CD4-positive, alpha-beta T cell treated with Interferon gamma for 1 hour (primary cell): ENCODE measurements at regions not wholly inside any gene's neighbourhood (a gene's known extent, or its start where the extent isn't known, plus 50 kb on each side); places are given as distances from the start of the nearest gene placed in this dataset.
"Not testable (repeated sequence)": the region's sequence is repeated elsewhere in the genome, so short reads cannot be mapped to it uniquely, and the experiment has no call there.

Source experiments
- DNase-seq: peaks from one replicate; pipeline ENCODE4 v3.0.0-alpha.2; 2020

DNA sequence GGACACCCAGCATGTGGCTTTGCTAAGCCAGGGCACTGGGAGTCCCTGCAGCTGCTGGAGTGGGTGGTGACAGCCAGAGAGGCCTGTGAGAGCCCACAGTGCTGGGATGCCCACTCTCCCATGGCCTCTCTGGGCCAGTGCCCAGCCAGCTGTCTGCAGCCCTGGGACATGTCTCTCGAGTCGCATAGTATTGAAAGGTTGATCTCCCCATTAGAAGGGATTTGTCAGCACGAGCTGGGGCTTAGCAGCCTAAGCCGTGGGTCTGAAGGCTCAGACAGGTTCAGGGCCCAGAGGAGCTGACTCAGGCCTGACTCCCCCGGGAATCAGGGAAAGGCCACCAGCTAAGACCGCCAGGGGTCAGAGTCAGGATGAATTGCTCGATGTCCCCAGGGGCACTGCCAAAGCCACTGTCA is 53.5 kb downstream of the FOXD2 start:
- DNase-seq: no peak

DNA sequence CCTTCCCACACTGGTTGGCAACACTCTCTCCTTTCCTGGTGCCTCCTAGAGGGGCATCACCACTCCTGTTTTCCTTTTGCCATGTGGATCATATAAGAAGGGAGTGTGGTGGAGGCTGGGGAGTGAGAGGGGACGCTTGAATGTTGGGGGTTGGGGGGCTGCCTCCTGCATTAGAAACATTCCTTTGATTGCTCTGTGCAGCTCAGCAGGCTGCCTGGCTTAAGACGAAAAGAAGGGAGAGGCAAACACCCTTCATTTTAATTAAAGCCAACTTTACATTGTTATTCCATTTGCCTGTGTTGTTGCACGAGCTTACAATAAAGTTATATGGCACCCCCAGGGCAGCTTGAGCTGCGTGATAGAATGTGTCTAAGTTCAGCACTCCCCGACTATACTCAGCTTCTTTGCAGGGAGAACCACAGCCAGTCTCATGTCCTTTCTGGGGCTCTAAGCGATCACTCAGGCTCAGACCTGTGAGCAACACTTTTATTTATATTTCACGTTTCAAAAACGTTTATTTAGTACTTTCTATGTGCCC is 57.4 kb downstream of the FOXD2 start:
- no peak for DNase-seq

DNA sequence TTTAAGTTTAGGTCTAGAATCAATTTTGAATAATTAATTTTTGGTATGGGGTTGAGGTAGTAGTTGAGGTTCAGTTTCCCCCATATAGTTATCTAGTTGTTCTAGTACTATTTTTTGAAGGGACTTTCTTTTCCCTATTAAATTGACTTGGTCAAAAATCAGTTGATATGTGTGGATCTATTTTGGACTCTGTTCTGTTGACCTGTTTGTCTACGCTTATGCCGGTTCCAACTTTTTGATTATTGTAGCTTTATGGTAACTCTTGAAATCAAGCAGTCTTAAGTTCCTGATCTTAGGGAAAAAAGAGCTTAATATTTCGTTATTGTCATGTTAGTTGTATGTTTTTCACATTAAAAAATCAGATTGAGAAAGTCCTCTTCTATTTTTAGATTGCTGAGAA is 60.7 kb downstream of the FOXD2 start:
- DNase-seq: no peak

DNA sequence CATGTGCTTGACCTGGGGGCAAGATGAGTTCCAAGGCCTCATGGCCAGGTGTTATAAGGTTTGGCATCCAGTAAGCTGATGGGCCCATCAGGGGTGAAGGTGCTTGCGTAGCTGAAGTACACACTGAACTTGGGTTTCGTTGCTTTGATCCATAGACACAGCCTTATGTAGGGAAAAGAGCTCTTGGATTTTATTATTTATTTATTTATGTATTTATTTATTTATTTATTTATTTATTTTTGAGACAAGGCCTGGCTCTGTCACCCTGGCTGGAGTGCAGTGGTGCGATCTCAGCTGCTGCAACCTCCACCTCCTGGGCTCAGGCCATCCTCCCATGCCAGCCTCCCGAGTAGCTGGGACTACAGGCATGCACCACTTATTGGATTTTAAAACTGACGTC is 63.2 kb downstream of the FOXD2 start:
- no peak for DNase-seq

DNA sequence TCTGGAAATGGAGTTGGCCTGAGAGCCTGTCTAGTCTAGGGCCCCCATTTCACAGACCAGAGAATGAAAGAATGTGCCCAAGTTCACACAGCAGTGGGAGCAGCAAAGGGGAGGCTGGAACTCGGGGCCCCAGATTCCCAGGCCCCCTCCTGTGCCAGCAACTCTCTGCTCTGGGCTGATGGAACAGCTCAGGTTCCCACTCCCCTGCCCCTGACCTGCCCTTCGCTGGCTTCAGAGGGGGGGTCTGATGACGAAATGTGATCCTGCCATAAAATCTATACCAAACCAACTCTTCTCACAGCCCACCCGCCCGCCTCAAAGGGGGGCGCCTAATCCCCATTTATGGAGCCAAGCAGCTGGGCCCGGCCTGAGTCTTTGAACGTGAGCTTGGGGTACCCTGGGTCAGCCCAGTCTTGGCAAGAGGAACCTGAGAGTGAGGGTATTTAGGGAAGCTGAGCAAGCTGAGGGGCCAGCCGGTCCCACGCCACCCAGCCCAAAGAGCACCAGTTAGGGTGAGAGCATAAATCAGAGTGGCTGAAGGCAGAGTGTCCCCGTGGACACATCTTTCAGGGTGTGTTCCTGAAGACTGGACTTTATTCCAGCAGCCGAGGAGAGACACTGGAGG is 65.0 kb downstream of the FOXD2 start:
- DNase-seq: no peak

DNA sequence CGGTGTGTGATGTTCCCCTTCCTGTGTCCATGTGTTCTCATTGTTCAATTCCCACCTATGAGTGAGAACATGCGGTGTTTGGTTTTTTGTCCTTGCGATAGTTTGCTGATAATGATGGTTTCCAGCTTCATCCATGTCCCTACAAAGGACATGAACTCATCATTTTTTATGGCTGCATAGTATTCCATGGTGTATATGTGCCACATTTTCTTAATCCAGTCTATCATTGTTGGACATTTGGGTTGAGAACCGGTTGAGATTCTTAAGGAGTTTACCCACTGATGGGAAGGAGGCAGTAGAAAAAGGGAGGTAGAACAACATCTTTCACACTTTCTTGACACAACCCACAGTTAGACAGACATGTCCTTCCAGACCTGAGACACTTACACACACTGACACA is 67.0 kb downstream of the FOXD2 start:
- not testable (repeated sequence) for DNase-seq

DNA sequence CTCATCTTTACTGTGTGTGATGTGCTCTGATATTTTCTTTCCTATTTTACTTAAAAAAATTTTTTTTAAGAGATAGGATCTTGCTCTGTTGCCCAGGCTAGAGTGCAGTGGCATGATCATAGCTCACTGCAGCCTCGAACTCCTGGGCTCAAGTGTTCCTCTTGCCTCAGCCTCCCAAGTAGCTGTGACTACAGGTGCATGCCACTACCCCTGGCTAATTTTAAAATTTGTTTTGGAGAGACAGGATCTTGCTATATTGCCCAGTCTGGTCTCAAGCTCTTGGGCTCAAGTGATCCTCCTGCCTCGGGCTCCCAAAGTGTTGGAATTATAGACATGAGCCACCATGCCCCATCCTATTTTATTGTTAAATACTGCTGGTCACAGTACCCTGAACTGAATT is 67.4 kb downstream of the FOXD2 start:
- DNase-seq: no peak

DNA sequence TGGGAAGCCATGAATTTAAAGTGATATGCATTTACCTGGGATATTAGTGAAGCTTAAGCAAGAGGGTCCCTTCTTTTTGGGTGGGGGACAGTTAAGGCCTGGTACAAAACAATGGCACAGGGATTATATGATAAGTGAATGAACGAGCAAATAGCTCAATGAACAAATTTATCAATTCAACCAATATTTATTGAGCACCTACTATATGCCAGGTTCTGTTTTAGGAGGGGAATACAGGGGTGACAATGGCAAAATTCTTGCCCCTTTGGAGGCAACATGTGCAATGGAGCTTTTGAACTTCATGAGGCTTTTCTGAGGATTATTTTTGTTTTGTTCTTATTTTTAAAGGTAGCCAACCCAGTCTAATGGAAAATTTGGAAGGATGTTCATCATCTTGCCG is 68.2 kb downstream of the FOXD2 start:
- no peak for DNase-seq

DNA sequence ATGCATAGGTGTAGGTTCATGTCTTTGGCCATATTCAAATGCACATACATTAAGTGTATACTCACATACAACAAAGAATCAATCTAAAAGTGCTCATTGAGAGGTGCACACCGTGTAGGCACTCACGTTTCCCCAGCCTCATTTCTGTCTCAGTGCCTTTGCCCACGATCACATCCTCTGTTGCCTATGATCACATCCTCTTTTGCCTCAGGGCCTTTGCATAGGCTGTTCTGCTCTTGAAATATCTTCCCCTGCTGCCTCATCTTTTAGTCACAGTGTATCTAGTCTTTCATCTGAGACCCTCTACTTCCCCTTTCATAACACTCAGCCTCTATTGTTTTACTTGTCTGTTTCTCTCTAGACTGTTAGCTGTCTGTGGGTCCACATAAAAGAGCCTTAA is 69.3 kb downstream of the FOXD2 start:
- DNase-seq: no peak

DNA sequence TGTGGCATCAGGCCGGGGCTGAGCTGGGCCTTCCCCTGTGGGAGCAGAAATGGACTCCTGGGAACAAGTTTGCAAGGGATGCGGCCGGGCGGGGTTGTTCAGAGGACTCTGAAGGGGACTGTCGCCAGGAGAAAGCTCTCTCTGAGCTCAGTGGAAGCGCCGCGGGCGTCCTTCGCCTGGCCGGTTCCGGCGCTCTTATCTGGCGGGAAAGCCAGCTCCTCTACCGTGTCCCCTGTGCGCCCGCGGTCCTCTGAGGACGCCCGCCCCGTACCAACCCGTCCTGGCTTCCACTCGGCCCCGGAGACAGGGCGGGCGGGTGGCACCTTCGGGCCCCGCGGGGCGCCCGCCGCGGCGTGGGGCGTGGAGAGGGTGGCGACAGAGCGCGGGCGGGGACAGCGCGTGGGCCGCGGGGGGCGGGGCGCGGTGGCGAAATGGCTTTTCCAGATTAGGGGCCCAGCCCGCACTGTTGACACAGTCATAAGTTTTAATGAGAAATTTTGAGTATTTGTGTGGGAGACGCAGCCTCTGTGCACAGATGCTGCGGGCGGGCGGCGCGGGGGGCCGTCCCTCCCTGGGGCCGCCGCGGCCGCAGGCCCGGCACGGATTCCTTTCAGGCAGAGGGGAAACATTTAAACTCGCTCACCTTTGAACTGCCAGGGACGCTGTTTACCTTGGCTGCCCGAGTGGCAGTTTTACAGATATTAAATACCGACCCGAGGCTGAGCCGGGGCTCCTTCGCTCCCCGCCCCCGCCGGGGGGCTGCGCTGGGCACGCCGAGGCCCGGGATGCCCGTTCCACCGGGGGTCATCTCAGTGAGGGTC is 70.2 kb downstream of the FOXD2 start:
- no peak for DNase-seq

DNA sequence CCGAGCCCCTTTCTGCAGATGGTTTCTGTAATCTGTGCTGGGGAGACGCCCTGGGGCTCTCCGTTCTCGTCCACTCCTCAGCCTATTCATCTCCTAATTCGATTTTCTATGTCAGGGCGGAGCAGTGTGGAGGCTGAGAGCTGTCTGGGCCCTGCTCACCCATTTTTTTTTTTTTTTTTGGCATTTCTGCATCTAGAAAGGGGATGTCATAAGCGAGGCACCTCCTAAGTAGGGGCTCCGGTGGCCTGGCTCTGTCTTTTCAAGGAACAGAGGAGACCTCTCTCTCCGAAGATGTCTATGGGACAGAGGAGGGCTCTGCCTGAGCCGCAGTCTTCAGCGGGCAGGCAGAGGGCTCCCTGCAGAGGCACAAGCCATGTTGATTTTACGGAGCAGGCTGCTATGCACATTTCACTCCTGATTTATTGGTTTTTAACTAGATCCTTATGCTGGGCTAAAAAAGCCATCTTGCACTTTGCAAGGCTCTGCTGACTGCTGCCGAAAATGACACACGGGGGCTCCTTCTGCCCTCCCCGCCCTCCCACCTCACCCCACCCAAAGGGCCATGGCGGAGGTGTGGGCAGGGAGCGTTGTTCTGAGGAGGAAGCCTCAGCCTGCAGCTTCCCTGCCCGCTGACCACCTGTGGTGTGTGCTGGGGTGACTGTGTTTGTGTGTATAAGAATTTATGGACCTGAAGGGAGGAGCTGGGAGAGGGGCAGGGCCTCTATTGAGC is 71.0 kb downstream of the FOXD2 start:
- no peak for DNase-seq

DNA sequence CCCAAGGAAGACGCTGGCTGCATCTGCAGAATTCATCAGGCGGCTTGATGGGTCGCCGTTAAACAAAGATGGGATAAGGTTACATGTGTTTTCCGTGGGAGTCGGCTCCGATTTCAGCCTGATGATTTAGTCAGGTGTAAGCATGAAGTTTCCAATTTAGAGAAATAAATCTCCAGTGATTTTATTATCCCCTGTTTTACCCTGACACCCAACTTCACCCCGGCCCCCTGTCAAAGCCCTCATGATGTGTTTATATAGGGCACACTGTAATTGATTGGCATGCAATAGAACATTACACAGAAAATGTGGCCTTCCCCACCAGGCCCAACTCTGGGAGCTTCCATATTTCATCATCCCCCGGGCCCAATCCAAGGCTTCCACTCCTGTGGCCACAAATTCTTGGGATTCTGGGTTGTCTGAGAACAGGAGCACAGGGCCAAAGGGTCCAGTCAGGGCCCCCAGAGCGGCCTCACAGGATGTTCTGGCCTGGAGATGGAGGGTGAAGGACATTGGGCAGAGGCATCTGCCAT is 72.5 kb downstream of the FOXD2 start:
- DNase-seq: no peak

DNA sequence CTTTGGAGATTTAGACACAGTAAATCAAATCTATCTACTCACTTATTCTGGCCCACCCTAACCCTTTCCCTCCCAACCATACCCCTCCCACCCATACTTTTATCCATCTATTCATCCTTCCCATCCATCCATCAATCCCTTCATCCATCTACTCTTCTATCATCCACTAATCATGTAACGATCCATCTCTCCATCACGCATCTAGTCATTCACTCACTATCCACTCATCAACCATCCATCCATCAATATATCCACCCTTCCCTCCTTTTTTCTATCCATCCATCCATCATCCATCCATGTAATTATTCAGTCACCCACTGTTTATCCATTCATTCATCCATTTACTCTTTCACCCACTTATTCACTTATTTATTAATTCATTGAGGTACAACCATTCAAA is 74.0 kb downstream of the FOXD2 start:
- DNase-seq: no peak

DNA sequence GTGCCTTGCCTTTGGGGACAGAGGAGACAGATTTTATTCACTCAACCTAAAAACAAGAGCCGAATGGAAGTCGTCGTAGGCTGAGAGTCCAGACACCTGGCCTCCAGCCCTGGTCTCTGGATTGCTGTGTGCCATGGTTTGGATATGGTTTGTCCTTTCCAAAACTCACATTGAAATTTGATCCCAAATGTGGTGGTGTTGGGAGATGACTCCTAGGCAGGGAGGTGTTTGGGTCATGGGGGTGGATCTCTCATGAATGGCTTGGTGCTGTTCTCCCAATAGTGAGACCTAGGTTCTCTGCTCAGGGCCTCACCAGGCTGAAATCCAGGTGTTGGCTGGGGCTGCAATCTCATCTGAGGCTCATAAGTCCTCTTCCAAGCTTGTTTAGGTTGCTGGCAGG is 75.5 kb downstream of the FOXD2 start:
- no peak for DNase-seq

DNA sequence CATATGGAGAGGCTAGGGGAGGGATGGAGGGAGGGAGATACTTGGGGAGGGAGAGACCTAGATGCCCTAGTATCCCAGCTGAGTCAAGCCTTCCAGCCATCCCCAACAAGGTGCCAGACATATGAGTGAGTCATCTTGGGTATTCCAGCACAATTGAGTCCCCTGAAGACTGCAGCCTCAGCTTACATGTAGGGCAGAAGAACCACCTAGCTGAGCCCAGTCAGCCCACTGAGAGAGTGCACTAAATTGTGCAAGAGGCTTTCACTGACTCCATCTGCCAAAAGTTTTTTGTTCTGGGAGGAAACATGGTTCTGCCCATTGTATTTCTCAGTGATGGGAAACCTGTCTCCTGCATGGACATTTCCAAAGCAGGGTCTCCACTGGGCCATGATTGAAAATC is 76.4 kb downstream of the FOXD2 start:
- no peak for DNase-seq

DNA sequence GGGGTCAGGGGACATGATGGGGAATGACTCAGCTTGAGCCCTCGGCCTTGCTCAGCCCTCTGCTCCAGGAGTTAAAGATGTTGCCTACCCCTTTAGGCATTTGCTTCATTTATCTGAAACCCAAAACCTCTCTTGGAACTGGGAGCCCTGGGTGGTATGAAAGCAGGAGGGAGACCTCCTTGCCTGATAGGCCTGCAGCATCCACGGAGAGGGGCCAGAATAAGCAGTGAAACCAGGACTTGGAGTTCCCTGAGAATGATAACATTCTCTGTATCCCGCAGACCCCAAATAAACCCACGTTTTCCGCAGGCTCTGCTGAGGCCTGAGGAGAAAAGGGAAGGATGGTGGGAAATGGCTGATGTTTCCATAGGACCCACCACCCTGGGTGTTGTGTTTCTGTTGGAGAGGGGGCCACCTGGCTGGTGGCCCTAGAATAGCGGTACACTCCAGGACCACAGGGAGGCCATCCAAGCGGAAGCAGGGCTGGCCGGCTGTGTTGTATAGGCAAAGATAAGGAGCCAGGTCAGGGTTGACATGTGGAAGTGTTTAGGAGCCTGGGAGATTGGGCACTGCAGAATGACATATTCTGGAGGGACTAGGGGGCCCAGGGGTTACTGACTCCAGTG is 77.4 kb downstream of the FOXD2 start:
- no peak for DNase-seq

DNA sequence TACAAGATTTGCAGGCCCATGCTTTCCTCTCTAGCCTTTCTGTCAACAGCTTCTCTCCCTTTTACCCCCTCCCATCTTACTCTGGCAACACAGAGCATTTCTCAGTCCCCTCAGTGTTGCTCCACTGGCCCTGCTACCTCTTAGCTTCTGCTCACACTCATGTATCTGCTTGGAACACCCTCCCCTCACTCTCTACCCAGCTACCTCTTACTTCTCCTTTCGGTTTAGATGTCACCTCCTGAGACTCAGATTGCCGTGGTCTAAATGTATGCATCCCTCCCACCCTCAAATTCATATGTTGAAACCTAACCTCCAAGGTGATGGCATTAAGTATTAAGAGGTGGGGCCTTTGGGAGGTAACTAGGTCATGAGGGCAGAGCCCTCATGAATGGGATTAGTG is 80.1 kb downstream of the FOXD2 start:
- no peak for DNase-seq

DNA sequence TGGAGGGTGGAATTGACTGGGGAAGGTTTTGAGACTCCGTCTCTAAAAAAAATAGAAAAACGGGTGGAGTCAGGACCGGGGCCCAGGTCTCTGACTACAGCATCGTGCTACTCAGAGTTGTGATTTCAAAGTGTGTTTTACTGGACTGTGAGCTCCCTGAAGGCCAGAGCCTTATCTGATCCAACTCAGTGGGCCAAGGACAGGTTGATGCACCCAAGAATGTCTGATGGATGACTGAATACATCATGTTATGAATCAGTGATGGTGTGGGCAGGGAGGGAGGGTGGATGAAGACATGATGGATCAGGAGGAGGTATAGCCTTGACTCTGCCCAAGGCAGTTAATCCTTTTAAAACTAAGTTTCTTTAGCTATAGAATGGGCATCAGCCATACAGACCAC is 81.6 kb downstream of the FOXD2 start:
- no peak for DNase-seq

DNA sequence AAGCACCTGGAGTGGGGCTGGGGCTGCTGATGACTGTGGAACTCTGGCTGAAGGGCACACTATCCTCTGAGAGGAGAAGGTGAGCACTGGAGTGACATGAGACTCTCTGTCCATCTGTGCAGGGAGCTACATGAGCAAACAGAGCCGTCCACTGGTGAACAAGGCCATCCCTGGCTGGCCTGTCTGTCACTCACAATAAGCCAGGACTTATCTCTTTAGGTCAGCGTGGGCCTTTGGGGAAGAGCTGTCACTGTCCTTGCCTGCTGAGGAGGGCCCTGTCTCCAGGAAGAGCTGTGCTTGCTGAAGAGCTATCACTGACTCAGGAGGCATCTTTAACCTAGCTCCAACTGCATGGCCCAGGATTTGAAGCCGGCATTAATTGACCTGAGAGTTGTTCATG is 82.1 kb downstream of the FOXD2 start:
- no peak for DNase-seq

DNA sequence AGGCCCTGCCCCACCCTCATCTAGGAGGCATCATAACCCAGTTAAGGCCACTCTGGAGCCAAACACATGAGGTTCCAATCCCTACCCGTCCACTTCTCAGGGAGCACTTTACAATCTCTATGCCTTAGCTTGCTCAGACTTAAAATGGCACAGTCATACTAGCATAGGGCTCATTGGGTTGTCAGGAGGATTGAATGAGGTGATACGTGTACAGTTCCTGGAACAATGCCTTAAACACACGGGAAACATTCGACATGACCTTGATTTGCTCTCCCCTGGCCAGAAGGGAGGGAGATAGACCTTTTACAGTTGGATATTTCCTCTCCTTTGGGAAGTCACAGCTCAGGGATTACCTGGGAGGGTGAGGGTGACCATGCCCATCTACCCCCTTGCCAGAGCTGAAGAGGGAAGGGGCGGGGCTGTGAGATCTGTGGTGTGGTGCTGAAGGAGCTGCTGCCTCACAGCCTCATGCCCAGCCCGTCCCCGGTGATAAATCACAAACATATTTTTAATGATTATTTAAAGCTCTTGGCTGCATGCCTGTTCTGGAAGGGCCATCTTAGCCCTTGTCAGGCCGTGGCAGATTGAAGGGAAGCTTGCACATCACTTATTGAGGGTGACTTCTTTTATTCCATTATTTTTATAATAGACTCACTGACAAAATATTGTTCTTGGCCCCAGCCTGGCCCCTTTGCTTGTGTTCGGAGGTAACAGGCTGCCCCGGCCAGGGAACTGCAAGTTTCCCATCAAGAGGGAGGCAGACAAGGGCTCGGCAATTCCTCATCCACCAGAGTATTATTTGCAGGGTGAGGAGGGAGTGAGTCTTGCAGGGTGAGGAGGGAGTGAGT is 83.4 kb downstream of the FOXD2 start:
- no peak for DNase-seq

DNA sequence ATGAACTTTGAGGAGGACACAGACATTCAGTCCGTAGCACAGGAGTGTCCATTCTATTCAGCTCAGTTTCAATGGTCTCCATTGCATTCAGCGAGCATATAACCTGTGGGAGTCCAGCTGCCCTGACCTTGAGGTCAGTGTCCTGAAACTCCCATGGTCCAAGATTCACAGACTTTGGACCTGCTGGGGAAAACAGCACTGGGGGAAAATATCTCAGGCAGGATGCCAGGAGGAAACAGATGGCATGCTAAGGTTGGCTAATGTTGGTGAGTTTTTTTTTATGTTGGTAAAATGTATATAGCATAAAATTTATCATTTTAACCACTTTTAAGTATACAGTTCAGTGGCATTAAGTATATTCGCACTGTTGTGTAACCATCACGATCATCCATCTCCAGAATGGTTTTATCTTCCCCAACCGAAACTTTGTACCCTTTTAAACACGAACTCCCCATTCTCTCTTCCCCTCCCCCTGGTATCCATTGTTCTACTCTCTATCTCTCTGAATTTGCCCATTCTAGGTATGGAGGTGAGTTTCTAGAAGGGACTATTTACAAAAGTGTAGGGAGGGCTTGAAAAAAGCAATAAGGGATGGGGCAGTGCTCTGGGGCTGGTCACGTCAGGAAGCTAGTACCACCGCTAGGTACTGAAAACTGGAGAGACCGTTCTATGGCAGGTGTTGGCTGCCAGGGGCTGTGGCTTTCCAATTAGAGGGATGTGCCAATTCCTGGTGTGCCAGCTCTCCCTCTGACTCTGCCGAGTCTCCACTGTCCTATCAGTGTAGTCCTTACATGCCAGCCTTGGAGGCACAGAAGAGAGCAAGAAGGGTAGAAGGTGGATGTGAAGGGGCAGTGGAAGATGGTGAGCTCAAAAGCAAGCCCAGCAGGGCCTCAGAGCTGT is 85.3 kb downstream of the FOXD2 start:
- DNase-seq: no peak
